ENCODE measurements at regions not wholly inside any gene's neighbourhood (a gene's known extent, or its start where the extent isn't known, plus 50 kb on each side); places are given as distances from the start of the nearest gene placed in this dataset.

DNA sequence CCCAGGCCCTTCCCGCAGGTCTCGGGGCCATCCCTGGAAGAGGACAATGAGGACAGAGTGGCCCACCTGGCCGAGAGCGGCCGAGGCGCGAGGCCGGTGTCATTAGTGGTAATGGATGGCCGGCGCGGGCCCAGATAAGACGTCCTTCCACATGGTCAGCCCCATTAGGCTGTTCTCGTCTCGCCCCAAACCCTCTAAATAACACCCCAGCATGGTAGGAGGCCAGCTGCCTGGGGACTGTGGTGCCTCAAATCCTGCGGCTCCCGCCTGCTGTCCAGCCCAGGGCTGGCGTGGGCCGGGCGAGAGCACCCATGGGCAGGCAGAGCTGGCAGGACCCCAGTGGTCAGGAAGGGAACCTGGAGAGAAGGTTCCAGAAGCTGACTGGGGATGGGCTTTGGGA, 121.7 kb downstream of the FAM53A start:
- ATAC-seq (no peak), DNase-seq (ENCODE audit: low read depth in 1 of 2, low spot score in 1 of 2) (no peak), FAIRE-seq (no peak)
- Histone ChIP-seq H3K4me2 (no peak overlapping the region), H3K4me3 (no peak overlapping the region), H3K9me3 (no peaks in the 10 kb centered on the region), H3K4me1 (peaks cover 4% of the 10 kb centered on the region; the same call in 1 of the 3 replicates), H3K27ac (no peak overlapping the region)
- ChIA-PET CTCF (interaction anchor here (1.4 to 2.9 kb wide), 2 partner anchors 11 to 14 kb away, joined by 3 to 15 read pairs; no protein-coding TSS in a partner anchor), POLR2A (no interaction called here)
- 72% methylated on average over 16 of the region's 19 CpGs for WGBS (ENCODE audit: missing lambda C conversion rate)
- TF ChIP-seq HDAC2 (IDR thresholded peaks at IDR 0.05) (no peak), KDM1A (IDR thresholded peaks at IDR 0.05; ENCODE audit: low read depth) (no peak), FOSB (CRISPR knock-in tag; IDR thresholded peaks at IDR 0.05) (no peak), SREBF2 (IDR thresholded peaks at IDR 0.05) (no peak), KDM5A (IDR thresholded peaks at IDR 0.05) (no peak), ZFP36 (IDR thresholded peaks at IDR 0.05; ENCODE audit: borderline replicate concordance, partially characterized antibody) (no peak), FOSL2 (IDR thresholded peaks at IDR 0.05) (no peak), FOSL2 (CRISPR knock-in tag; IDR thresholded peaks at IDR 0.05) (no peak), NFE2L2 (conservative IDR thresholded peaks at IDR 0.05; ENCODE audit: low read length) (no peak), EHF (CRISPR knock-in tag; IDR thresholded peaks at IDR 0.05) (no peak), HOXB5 (CRISPR knock-in tag; IDR thresholded peaks at IDR 0.05) (no peak), RARB (CRISPR knock-in tag; IDR thresholded peaks at IDR 0.05) (no peak), RFX5 (IDR thresholded peaks at IDR 0.05) (no peak), PHF8 (IDR thresholded peaks at IDR 0.05; ENCODE audit: borderline replicate concordance, low read depth) (no peak)
- TF ChIP-seq, protein P1, sequence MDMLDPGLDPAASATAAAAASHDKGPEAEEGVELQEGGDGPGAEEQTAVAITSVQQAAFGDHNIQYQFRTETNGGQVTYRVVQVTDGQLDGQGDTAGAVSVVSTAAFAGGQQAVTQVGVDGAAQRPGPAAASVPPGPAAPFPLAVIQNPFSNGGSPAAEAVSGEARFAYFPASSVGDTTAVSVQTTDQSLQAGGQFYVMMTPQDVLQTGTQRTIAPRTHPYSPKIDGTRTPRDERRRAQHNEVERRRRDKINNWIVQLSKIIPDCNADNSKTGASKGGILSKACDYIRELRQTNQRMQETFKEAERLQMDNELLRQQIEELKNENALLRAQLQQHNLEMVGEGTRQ (IDR thresholded peaks at IDR 0.05) = no peak
- TF ChIP-seq, protein P2, sequence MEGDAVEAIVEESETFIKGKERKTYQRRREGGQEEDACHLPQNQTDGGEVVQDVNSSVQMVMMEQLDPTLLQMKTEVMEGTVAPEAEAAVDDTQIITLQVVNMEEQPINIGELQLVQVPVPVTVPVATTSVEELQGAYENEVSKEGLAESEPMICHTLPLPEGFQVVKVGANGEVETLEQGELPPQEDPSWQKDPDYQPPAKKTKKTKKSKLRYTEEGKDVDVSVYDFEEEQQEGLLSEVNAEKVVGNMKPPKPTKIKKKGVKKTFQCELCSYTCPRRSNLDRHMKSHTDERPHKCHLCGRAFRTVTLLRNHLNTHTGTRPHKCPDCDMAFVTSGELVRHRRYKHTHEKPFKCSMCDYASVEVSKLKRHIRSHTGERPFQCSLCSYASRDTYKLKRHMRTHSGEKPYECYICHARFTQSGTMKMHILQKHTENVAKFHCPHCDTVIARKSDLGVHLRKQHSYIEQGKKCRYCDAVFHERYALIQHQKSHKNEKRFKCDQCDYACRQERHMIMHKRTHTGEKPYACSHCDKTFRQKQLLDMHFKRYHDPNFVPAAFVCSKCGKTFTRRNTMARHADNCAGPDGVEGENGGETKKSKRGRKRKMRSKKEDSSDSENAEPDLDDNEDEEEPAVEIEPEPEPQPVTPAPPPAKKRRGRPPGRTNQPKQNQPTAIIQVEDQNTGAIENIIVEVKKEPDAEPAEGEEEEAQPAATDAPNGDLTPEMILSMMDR (IDR thresholded peaks at IDR 0.05) = no peak
- TF ChIP-seq, protein P3, sequence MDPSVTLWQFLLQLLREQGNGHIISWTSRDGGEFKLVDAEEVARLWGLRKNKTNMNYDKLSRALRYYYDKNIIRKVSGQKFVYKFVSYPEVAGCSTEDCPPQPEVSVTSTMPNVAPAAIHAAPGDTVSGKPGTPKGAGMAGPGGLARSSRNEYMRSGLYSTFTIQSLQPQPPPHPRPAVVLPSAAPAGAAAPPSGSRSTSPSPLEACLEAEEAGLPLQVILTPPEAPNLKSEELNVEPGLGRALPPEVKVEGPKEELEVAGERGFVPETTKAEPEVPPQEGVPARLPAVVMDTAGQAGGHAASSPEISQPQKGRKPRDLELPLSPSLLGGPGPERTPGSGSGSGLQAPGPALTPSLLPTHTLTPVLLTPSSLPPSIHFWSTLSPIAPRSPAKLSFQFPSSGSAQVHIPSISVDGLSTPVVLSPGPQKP (IDR thresholded peaks at IDR 0.05; ENCODE audit: low read depth, low read length) = no peak

DNA sequence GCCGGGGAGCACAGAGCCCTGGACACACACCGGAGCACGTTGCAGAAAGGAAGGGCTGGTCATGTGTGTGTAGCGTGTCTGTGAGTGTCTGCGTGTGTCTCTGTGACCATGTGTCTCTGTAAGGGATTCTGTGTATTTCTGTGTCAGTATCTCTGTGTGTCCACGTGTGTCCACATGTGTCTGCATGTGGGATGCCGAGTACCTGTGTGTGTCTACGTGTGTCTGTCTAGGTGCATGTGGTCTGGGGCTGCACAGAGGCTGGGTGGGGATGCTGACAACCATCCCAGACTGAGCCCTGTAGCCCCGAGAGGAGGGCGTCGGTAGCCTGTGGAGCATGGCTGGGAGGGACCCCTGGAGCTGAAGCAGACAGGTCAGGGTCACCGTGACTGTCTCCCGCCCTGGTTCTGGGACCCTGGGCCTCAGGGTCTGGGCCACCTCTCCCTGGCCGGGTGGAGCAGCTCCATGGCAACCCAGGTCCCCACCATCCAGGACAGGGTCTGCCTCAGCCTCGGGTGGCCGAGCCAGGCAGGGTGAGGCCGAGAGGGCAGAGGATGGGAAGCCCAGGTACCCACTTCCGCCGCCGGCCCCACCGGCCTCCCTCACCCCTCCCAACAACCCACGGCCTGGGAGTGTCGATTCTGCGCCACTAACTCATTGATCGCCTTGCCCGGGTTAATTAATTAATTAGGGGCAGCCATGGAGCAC, 122.7 kb downstream of the FAM53A start:
- no peaks in the 10 kb centered on the region for H3K9me3 ChIP-seq
- CTCF ChIA-PET = interaction anchor here (1.4 to 2.9 kb wide), 2 partner anchors 12 to 13 kb away, joined by 3 to 15 read pairs; no protein-coding TSS in a partner anchor
- FAIRE-seq (no peak), DNase-seq (ENCODE audit: low read depth in 1 of 2, low spot score in 1 of 2) (no peak), ATAC-seq (no peak)
- no peak overlapping the region for H3K27ac ChIP-seq
- 57% methylated on average over 10 of the region's 26 CpGs for WGBS (ENCODE audit: missing lambda C conversion rate)
- no peak overlapping the region for H3K4me2 ChIP-seq
- H3K4me1 ChIP-seq = peaks cover 4% of the 10 kb centered on the region; the same call in 1 of the 3 replicates
- POLR2A ChIA-PET = no interaction called here
- H3K4me3 ChIP-seq = no peak overlapping the region
- TF ChIP-seq POLR2AphosphoS2 (conservative IDR thresholded peaks at IDR 0.05; ENCODE audit: low read length) (no peak), GATA3 (IDR thresholded peaks at IDR 0.05; ENCODE audit: borderline replicate concordance) (no peak), NPAS2 (CRISPR knock-in tag; IDR thresholded peaks at IDR 0.05; ENCODE audit: borderline replicate concordance) (no peak), MAFK (IDR thresholded peaks at IDR 0.05; ENCODE audit: partially characterized antibody) (no peak), NFE2L2 (conservative IDR thresholded peaks at IDR 0.05; ENCODE audit: low read length) (no peak), RCOR1 (IDR thresholded peaks at IDR 0.05; ENCODE audit: low read depth, low read length) (no peak), POLR2A (IDR thresholded peaks at IDR 0.05; ENCODE audit: low read length) (no peak), HOXA7 (CRISPR knock-in tag; IDR thresholded peaks at IDR 0.05) (no peak), PHF8 (IDR thresholded peaks at IDR 0.05; ENCODE audit: borderline replicate concordance, low read depth) (no peak), HOXB13 (CRISPR knock-in tag; IDR thresholded peaks at IDR 0.05; ENCODE audit: low read depth) (no peak), KDM5A (IDR thresholded peaks at IDR 0.05) (no peak), NR3C1 (IDR thresholded peaks at IDR 0.05) (no peak)
- TF ChIP-seq, protein P1 (IDR thresholded peaks at IDR 0.05) = no peak
- TF ChIP-seq, protein P4, sequence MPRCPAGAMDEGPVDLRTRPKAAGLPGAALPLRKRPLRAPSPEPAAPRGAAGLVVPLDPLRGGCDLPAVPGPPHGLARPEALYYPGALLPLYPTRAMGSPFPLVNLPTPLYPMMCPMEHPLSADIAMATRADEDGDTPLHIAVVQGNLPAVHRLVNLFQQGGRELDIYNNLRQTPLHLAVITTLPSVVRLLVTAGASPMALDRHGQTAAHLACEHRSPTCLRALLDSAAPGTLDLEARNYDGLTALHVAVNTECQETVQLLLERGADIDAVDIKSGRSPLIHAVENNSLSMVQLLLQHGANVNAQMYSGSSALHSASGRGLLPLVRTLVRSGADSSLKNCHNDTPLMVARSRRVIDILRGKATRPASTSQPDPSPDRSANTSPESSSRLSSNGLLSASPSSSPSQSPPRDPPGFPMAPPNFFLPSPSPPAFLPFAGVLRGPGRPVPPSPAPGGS (IDR thresholded peaks at IDR 0.05) = no peak
- TF ChIP-seq, protein P2 (IDR thresholded peaks at IDR 0.05) = no peak
- TF ChIP-seq, protein P5, sequence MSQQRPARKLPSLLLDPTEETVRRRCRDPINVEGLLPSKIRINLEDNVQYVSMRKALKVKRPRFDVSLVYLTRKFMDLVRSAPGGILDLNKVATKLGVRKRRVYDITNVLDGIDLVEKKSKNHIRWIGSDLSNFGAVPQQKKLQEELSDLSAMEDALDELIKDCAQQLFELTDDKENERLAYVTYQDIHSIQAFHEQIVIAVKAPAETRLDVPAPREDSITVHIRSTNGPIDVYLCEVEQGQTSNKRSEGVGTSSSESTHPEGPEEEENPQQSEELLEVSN (IDR thresholded peaks at IDR 0.05; ENCODE audit: borderline replicate concordance, low read depth) = no peak

Data from A549 (cell line).